AG09309 (cell line): ENCODE measurements at regions not wholly inside any gene's neighbourhood (a gene's known extent, or its start where the extent isn't known, plus 50 kb on each side); places are given as distances from the start of the nearest gene placed in this dataset.

Source experiments
- DNase-seq: peaks from one replicate; pipeline ENCODE4 v3.0.0-alpha.2; 2010; ENCODE audit warnings: low read depth
- H3K4me3 ChIP-seq: 2 replicates; pipeline ENCODE4 v1.5.1; 2011; ENCODE audit warnings: mild to moderate bottlenecking, low read depth, low read length, moderate library complexity; ENCODE audit not compliant: control insufficient read depth
- CTCF ChIP-seq: IDR thresholded peaks from 2 replicates; pipeline ENCODE4 v1.5.1; 2011; ENCODE audit warnings: mild to moderate bottlenecking, low read depth, low read length, inconsistent platforms; ENCODE audit not compliant: insufficient read depth, control insufficient read depth; ENCODE audit errors: missing control alignments

GRCh38 chr12:28050606-28051005 lies 78.1 kb upstream of the PTHLH start:
- H3K4me3 ChIP-seq: no peak overlapping the region
- DNase-seq: no peak
- no peak for TF ChIP-seq CTCF

GRCh38 chr12:28051516-28052354 lies 79.2 kb upstream of the PTHLH start:
- peak; percentile 48 for DNase-seq
- no peak for TF ChIP-seq CTCF

GRCh38 chr12:28053564-28053963 lies 81.0 kb upstream of the PTHLH start:
- DNase-seq: no peak
- no peak for TF ChIP-seq CTCF
- H3K4me3 ChIP-seq: no peak overlapping the region

More at GRCh38 chr12:28051516-28052354, 79.2 kb upstream of the PTHLH start:
- H3K4me3 ChIP-seq: no peak overlapping the region

- no peak for DNase-seq
- H3K4me3 ChIP-seq: no peak overlapping the region
- no peak for TF ChIP-seq CTCF
Measured at GRCh38 chr12:28054583-28054982, 82.0 kb upstream of the PTHLH start.

GRCh38 chr12:28057856-28058615 lies 85.5 kb upstream of the PTHLH start:
- DNase-seq: peak; percentile 68
- no peak for TF ChIP-seq CTCF
- H3K4me3 ChIP-seq: no peak overlapping the region

GRCh38 chr12:28059220-28059619 lies 86.7 kb upstream of the PTHLH start:
- DNase-seq: no peak
- no peak for TF ChIP-seq CTCF
- no peak overlapping the region for H3K4me3 ChIP-seq
